ENCODE measurements at regions not wholly inside any gene's neighbourhood (a gene's known extent, or its start where the extent isn't known, plus 50 kb on each side); places are given as distances from the start of the nearest gene placed in this dataset.

GRCh38 chr13:72523593-72523992, 203.8 kb downstream of the MZT1 start:
- DNase-seq = no peak

- no peak for DNase-seq
These were observed 204.4 kb downstream of the MZT1 start for GRCh38 chr13:72523049-72523448.

GRCh38 chr13:72521940-72522661, 205.3 kb downstream of the MZT1 start:
- DNase-seq = no peak

- no peak for DNase-seq
These were observed 213.3 kb downstream of the MZT1 start for GRCh38 chr13:72514146-72514545.

GRCh38 chr13:72508392-72508791, 219.0 kb downstream of the MZT1 start:
- no peak for DNase-seq

DNA sequence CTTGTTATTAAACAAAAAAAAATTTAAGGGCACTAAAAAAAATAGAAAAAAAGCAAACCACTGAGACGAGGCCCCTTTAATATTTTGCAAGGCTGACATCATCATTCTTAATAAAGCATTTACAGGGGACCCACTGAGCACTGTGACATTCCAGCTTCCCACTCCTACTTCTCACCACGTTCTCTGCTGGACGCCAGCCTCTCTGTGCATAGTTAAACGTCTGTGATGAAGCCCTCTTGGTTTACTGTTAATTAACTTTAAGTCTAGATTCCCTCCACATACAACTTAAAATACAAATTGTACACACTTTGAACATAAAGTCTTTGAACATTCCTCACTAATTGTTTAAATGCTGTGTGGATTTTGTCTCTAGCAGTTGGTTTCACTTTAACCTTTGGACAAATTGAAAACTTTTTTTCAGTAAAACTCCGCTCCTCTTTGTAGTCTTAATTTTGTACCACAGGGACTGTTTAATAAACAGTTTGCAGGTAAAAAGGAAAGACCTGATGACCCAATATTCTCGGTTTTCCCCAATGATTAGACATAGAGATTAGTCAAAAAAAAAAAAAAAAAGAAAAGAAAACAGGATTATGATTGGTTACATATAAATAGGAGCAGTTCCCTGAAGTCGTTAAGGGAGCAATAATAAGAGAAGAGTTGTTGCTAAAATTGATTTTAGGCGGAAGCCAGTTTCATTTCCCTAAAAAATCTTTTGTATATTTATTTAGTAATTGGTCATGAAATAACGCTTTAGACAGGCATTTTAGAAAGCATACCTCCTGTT, 219.8 kb downstream of the MZT1 start:
- peak; percentile 44 for DNase-seq

DNA sequence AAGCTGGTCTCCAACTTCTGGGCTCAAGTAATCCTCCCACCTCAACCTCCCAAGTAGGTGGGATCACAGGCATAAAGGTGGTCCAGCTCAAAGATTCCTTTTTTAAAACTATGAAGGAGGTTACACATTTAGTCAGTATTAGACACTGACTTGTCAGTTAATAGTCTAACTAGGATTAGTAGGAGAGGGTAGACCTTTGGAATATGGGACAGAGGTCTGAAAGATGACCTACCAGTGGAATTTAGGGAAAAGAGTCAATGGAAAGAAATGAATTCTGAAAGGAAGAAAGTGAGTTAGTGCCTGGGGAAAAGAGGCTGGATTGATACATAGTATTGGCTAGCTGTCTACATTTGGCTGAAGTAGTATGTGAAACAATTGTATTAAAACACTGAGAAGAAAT, 220.7 kb downstream of the MZT1 start:
- DNase-seq = no peak

DNA sequence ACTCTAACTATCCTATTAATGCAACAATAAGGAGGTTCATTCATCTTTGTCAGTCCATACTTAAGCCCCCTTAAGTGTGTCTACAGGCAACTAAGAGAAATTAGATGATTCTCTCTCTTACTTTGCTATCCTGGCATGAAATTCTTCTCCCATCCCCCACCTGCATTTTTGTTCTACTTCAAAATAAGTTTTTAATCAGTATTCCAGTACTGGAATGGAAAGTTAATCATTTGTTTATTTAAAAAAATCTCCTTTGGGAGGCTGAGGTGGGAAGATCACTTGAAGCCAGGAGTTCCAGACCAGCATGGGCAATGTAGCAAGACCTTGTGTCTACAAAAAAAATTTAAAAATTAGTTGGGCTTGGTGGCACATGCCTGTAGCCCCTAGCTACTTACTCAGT, 222.1 kb downstream of the MZT1 start:
- no peak for DNase-seq

DNA sequence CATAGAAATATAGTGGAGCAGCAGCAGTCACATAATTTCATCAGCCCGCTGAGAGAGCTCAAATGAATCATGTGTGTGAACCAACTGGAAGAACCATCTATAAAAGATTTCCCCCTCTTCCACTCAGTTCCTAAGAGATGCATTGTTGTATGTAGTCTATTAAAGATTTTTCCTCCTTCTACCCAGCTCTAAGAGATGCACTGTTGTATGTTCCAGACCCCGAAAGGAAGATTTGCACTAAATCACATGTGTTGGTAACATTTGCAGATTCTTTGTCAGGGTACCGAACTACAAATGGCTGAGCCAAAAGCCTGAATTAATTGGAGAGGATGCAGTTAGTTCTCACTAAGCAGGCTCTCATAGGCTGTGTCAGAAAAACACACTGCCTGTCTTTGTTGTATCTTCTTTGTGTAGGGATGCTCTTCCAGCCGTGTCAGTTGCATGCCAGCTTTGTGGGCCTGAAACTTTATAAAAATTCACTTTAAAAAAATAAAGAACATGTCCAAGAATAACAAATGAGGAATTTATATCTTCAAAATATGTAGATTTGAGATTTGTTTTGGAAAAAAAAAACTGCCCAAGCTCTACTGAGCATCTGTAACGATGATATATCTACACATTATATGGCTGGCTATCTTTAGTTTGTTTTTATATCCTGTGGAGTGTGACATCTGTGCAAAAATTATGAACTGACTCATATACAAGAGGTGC, 223.1 kb downstream of the MZT1 start:
- DNase-seq = no peak

- no peak for DNase-seq
These were observed 226.6 kb downstream of the MZT1 start for GRCh38 chr13:72500851-72501250.

DNA sequence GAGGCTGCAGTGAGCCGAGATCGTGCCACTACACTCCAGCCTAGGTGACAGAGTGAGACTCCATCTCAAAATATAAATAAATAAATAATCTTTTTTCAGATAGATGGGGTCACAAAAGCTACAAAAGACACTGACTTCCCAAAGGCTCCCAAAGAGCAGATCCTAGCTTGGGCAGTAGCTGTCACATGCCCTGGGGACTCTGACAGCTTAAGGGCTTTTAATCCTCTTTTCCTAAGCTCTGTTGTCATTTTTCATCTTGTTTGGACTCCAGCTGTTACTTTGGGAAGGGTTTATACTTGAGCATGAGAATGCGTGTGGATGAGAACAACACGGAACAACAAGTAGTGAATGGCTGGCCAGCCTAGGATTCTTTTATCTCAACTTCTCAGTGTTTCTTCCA, 231.7 kb downstream of the MZT1 start:
- no peak for DNase-seq

DNA sequence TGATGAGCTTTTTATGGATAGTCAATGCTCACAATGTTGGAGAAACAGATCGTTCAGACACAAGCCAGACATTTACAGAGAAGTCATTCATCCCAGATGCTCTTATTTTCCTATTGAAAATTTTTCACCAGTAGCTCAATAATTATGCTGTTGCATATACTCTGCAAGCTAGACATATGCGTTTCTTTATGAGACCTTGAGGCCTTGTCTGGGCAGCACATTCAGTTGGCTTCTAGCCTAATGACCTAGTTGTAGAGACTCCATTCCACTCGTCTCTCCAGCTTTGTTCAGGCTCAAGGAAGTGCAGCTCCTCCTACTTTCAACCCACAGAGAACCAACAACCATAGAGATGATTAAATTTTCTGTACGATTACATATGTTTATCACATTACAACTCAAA, 237.7 kb downstream of the MZT1 start:
- no peak for DNase-seq

GRCh38 chr13:72473321-72473720, 254.1 kb downstream of the MZT1 start:
- DNase-seq = no peak

- no peak for DNase-seq
These were observed 257.5 kb downstream of the MZT1 start for GRCh38 chr13:72469906-72470305.

DNA sequence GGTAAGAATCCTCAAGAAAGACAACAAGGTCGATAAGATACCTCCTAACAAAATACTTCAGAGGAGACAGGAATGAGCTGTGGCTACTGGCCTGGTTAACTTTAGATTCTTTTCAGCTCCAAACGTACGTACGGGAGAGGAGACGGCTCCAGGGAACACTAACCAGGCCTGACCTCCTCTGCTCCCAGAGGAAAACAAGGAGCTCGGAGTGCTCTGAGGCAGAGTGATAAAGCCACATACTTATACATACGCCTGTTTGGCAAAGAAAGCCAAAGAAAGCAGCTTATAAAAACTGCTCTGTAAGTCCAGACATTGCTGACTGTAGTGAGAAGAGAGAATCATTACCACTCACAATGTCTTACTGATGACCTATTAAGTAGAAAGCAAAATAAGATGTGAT, 263.9 kb downstream of the MZT1 start:
- no peak for DNase-seq

DNA sequence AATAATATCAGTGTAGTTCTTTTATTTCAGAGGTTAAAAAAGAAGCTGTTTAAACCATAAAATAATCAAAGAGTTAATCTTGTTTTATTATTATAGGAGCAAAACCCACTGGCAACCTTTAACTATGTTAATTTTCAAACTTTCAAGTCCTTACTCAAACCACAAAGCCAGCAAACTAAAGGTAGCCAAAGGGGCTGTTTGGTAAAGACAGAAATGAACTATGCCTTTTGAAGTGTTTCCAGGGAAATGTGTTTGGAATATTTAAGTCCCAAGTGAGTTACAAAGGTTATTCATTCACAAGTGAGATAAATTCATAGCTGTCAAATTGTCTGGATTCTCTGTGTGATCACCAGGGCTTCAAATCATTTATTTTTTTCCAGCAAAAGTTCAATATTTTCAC, 264.7 kb downstream of the MZT1 start:
- no peak for DNase-seq

DNA sequence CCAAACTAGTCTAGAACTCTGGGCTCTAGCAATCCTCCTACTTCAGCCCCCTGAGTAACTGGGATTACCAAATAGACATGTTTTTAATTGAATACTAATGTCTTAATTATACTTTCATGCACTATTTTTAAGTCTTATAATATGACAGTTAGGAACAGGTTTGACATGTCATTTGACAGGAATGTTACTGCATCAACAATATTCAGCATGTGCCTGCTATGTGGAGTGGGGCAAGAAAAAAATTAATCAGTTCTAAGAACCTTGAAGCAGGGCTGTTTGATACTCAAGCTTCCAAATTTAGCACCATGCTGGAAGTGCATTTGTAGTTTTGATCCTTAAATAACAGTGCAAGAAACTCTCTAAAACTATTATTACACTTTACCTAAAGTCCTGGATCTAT, 265.3 kb downstream of the MZT1 start:
- no peak for DNase-seq

GRCh38 chr13:72458701-72459100, 268.7 kb downstream of the MZT1 start:
- no peak for DNase-seq

GRCh38 chr13:72457151-72457550, 270.3 kb downstream of the MZT1 start:
- DNase-seq = no peak

GRCh38 chr13:72456486-72456885, 270.9 kb downstream of the MZT1 start:
- DNase-seq = no peak

- DNase-seq = no peak
These were observed 274.3 kb downstream of the MZT1 start for GRCh38 chr13:72453161-72453560.

DNA sequence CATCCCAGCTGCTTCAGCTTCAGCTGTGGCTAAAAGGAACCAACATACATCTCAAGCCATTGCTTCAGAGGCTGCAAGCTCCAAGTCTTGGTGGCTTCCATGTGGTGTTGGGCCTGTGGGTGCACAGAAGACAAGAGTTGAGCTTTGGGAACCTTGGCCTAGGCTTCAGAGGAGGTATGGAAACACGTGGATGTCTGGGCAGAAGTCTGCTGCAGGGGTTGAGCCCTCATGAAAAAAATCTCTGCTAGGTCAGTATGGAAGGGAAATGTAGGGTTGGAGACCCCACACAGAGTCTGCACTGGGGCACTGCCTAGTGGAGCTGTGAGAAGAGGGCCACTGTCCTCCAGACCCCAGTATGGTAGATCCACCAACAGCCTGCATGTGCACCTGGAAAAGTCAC, 279.3 kb downstream of the MZT1 start:
- no peak for DNase-seq

GRCh38 chr13:72444999-72445398, 282.4 kb downstream of the MZT1 start:
- no peak for DNase-seq

GRCh38 chr13:72437458-72437857, 290.0 kb downstream of the MZT1 start:
- DNase-seq = no peak

Data from MV-4-11 (cell line).